ENCODE measurements at regions not wholly inside any gene's neighbourhood (a gene's known extent, or its start where the extent isn't known, plus 50 kb on each side); places are given as distances from the start of the nearest gene placed in this dataset.

- ATAC-seq: no peak
- no peak for DNase-seq
- intact Hi-C loops (cut with micrococcal nuclease): no loop called here
These were observed 160.0 kb upstream of the SOX5 start for GRCh38 chr12:24109381-24110039.

DNA sequence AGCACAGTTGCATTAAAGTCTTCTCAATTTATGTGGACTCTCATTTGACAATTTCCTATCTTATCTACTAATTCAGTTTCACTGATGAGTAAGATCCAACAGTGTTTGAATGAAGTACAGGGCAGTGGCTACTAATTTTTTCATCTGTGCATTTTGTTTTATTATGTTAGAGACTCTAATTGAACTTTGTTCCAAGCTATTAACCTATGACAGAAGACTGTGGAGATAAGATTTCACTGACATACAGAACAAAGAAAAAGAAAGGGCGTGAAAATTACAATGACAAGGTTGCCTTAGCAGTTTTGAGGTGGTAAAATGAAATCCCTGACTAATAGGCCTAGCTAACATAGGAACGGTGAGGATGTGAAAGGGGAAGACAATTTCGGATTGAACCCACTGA, 153.2 kb upstream of the SOX5 start:
- no peak for DNase-seq
- intact Hi-C loops (cut with micrococcal nuclease): no loop called here
- ATAC-seq: no peak

GRCh38 chr12:24099576-24099975, 150.1 kb upstream of the SOX5 start:
- DNase-seq: no peak
- intact Hi-C loops (cut with micrococcal nuclease): no loop called here
- no peak for ATAC-seq

- DNase-seq: no peak
- no peak for ATAC-seq
- intact Hi-C loops (cut with micrococcal nuclease): no loop called here
These were observed 145.8 kb upstream of the SOX5 start for GRCh38 chr12:24095245-24095644.

GRCh38 chr12:24089510-24089890, 140.0 kb upstream of the SOX5 start:
- intact Hi-C loops (cut with micrococcal nuclease): no loop called here
- ATAC-seq (no peak), DNase-seq (no peak)

- no peak for DNase-seq
- intact Hi-C loops (cut with micrococcal nuclease): no loop called here
- ATAC-seq: no peak
These were observed 139.5 kb upstream of the SOX5 start for GRCh38 chr12:24088751-24089509.

DNA sequence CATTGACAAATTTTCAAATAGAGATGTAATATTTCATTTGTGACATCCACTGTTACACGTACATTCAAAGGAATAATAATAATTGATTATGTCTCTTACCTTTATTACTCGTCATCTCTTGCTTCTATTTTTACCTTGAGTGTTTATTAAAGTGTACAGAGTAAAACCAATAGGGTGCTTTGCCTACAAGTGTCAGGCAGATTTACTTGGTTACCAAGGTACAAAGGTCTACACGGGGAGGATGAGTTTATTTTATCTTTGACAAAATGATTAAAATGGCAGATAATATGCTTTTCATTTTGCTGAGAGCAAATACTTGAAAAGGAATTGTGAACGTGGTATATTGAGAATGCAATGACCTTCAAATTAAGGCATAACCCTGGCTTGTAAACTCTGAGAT, 137.8 kb upstream of the SOX5 start:
- DNase-seq (no peak), ATAC-seq (no peak)
- intact Hi-C loops (cut with micrococcal nuclease): no loop called here

DNA sequence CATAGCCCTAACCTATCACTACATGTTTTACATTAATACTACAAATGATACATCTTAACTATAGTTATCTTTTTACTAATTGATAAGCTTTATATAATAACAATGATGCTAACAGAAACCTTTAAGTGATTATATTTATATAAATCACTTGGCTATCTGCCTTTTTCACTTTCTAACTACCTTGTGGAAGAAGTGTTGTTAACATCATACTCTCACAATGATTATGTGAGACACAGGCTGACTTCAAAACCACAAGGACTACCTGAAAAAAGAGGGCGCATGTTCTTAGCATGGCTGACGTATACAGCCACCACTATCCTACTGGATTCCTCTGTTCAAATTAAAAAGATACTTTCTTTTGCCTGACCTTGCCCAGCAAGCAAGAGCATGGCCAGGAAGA, 135.3 kb upstream of the SOX5 start:
- intact Hi-C loops (cut with micrococcal nuclease): no loop called here
- no peak for ATAC-seq
- DNase-seq: no peak

GRCh38 chr12:24083838-24084237, 134.4 kb upstream of the SOX5 start:
- intact Hi-C loops (cut with micrococcal nuclease): no loop called here
- DNase-seq (no peak), ATAC-seq (no peak)

- intact Hi-C loops (cut with micrococcal nuclease): no loop called here
- ATAC-seq (no peak), DNase-seq (no peak)
These were observed 132.1 kb upstream of the SOX5 start for GRCh38 chr12:24081606-24082005.

GRCh38 chr12:24081092-24081529, 131.6 kb upstream of the SOX5 start:
- DNase-seq (no peak), ATAC-seq (no peak)
- intact Hi-C loops (cut with micrococcal nuclease): no loop called here

DNA sequence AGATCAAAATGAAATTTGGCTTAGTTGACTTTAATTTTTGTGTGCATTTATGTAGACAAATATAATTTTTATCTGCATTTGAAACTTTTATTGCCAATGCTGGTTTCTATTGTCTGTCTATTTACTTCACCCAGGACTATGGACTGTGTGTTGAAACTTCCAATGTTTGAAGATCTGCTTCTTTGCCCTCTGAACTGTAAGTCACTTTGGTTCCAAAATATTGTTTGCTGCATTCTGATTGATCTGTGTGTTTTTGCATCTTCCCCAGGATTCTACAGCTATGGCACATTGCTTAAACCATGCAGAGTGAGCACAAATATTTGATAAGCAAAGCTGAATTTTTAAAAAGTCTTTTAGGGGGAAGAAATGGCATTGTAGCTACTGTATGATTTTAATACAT, 131.0 kb upstream of the SOX5 start:
- DNase-seq (no peak), ATAC-seq (no peak)
- intact Hi-C loops (cut with micrococcal nuclease): no loop called here

DNA sequence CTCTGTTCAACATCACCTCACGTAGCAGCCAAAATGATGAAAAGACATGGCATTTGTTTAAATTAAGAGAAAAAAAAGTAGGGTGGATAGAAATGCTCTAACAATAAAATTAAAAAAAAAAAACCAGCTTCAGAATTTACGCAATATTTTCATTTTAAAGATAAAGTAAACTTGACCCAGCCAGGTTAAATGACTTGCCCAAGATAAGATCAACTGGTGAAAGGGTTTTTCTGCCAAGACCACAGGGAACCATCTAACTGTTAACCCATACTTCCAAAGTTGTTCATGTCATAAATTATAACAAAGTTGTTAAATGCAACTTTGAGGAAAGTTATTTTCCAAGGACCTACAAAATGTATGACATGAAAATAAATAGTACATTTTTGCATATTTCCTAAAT, 129.6 kb upstream of the SOX5 start:
- no peak for DNase-seq
- ATAC-seq: no peak
- intact Hi-C loops (cut with micrococcal nuclease): no loop called here

DNA sequence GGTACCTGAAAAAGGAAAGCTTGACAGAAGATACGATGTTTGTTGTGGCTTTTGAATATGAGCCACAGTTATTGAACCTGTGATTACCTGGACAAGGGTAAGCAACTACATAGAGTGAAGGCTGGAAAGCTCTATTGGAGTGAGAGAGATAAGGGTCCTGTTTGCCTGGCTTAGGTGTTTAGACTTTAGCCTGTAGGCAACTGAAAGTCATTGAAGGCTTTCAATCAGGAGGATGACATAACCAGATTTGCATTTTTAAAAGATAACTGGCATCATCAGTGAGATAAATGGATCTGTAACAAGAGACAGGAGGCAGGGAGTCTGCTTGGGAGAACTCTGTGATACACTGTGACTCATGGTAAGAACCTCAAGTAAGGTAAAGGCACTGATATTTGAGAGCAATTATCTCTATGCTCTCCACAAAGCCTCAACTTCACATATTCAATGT, 128.9 kb upstream of the SOX5 start:
- intact Hi-C loops (cut with micrococcal nuclease): no loop called here
- DNase-seq (no peak), ATAC-seq (no peak)

DNA sequence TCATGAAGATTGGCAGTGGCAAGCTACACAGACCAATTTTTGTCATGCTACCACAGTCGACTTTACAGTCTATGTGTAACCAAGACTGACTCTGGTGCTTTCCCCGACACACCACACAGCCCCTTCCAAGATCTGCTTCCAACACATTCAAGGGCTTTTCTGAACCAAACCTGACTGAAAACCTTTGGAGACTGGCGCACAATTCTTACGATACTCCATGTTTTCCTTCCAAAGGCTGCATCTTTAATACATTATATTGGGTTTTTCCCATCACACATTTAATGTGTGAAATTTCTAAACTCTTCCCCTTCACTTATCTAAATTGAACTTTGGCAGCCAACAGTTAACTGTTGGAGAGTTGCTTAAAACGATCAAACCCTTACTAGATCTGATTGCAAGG, 127.7 kb upstream of the SOX5 start:
- intact Hi-C loops (cut with micrococcal nuclease): no loop called here
- ATAC-seq (no peak), DNase-seq (no peak)

DNA sequence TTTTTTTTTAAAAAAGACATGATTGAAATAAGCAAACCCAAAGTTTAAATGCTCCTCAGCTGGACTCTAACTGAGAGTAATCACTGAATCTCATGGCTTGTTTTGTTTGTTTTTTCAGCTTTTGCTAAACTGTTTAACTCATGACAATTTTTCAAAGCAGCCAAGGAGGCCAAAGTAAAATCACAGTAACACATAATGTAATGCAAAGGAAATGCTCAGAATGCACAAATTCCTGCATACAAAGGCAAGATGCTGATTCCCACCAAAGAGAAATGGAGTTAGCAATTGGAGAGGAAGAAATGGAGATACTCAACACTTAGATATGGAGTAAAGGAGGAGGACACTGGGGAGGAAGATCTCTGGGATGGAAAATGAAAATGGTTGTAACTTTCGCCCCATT, 126.2 kb upstream of the SOX5 start:
- intact Hi-C loops (cut with micrococcal nuclease): no loop called here

GRCh38 chr12:24073170-24073810, 123.8 kb upstream of the SOX5 start:
- DNase-seq (no peak), ATAC-seq (no peak)
- intact Hi-C loops (cut with micrococcal nuclease): no loop called here

More for the DNA sequence above, 126.2 kb upstream of the SOX5 start:
- DNase-seq (no peak), ATAC-seq (no peak)

- no peak for ATAC-seq
- intact Hi-C loops (cut with micrococcal nuclease): no loop called here
- no peak for DNase-seq
These were observed 122.8 kb upstream of the SOX5 start for GRCh38 chr12:24072302-24072701.

DNA sequence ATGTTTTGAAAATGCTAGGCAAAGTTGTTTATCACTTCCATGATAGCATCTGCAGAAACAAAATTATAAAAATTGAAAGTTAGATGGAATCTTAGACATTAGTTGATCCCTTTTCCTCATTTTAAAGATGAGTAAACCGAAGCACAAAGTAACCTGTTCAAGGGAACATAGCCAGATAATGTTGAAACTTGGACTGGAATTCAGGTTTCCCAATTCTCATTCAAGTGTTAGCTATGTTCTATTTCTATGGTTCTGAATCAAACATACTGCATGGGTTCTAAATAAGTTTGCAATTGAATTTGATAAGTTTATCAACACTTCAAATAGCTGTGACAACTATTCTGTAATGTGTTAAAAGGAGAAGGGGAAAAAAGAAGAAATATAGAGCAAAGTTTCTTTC, 122.4 kb upstream of the SOX5 start:
- ATAC-seq: no peak
- intact Hi-C loops (cut with micrococcal nuclease): no loop called here
- no peak for DNase-seq

DNA sequence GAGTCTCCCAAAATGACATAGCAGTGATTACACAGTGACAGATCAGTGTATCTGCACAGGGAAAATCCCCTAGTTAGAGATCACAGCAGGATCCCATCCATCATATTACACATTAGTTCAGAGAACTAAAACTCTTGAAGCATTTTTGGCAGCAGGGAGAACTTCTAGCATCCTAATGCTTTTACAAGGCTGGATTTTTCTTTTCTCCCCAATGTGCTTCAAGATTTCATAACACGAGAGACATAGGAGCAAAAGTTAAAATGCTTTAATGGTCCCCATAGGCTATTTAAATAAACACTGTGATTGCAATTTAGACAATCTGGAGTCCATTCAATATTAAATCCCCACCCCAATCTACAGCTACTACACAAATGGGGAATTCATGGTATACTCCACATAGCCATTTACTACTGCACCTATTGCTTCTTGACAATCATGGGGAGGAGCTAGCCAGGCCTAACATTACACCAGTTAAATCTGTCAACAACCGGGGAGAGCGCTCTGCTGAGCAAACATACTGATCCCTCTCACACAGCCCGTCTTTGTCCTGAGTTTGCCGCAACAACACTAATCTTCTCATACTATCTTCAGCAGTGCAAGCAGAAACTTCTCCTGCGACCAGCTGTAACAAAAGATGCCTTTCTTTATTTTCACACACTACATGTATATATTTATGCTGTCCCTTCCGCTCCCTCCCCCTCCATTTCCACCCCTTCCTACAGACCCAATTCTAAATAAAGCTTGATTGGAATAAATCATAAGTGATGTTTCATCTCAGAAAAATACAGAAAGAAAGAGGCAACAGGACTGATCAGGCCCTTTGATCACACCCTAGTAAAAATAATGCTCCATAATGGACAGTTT, 120.3 kb upstream of the SOX5 start:
- ATAC-seq (peak; percentile 54), DNase-seq (no peak)
- intact Hi-C loops (cut with micrococcal nuclease): no loop called here

Data from left ventricle myocardium superior (tissue), 1 donor.